ENCODE measurements at regions not wholly inside any gene's neighbourhood (a gene's known extent, or its start where the extent isn't known, plus 50 kb on each side); places are given as distances from the start of the nearest gene placed in this dataset.

- no peaks in the 10 kb centered on the region for H3K9me3 ChIP-seq
- DNase-seq (ENCODE audit: low spot score): no peak
- TF ChIP-seq CTCF (IDR thresholded peaks at IDR 0.05): no peak
Measured at GRCh38 chr3:83048556-83048955, 1287.1 kb upstream of the GBE1 start.

GRCh38 chr3:83039422-83039821 is 1278.0 kb upstream of the GBE1 start:
- Histone ChIP-seq H3K4me3 (no peak overlapping the region), H3K27ac (peak overlapping the region in 1 of 2 donors; percentile 45), H3K9me3 (no peaks in the 10 kb centered on the region), H3K36me3 (no peaks in the 10 kb centered on the region), H3K4me1 (ENCODE audit: control insufficient read depth in 1 of 2, low read depth in 2 of 2) (peaks cover 0 to 10% of the 10 kb centered on the region in 2 donors), H3K27me3 (replicated peaks; ENCODE audit: insufficient read depth) (no peaks in the 10 kb centered on the region)
- DNase-seq (ENCODE audit: low spot score): no peak
- ATAC-seq (ENCODE audit: insufficient number of reproducible peaks, low FRiP score, low read depth): peak; percentile 70
- TF ChIP-seq CTCF (IDR thresholded peaks at IDR 0.05): no peak

More at GRCh38 chr3:83048556-83048955, 1287.1 kb upstream of the GBE1 start:
- Histone ChIP-seq H3K36me3 (no peaks in the 10 kb centered on the region), H3K4me3 (no peak overlapping the region), H3K4me1 (ENCODE audit: control insufficient read depth in 1 of 2, low read depth in 2 of 2) (no peaks in the 10 kb centered on the region), H3K27me3 (replicated peaks; ENCODE audit: insufficient read depth) (no peaks in the 10 kb centered on the region), H3K27ac (no peak overlapping the region)
- ATAC-seq (ENCODE audit: insufficient number of reproducible peaks, low FRiP score, low read depth): no peak

GRCh38 chr3:83035704-83036010 is 1274.2 kb upstream of the GBE1 start:
- no peak overlapping the region for H3K4me3 ChIP-seq
- no peak for TF ChIP-seq CTCF (IDR thresholded peaks at IDR 0.05)
- no peak for DNase-seq (ENCODE audit: low spot score)
- no peaks in the 10 kb centered on the region for H3K9me3 ChIP-seq
- H3K27me3 ChIP-seq (replicated peaks; ENCODE audit: insufficient read depth): no peaks in the 10 kb centered on the region
- H3K4me1 ChIP-seq (ENCODE audit: control insufficient read depth in 1 of 2, low read depth in 2 of 2): peaks cover 7 to 21% of the 10 kb centered on the region in 2 donors
- H3K27ac ChIP-seq: no peak overlapping the region
- ATAC-seq (ENCODE audit: insufficient number of reproducible peaks, low FRiP score, low read depth): no peak
- H3K36me3 ChIP-seq: no peaks in the 10 kb centered on the region

GRCh38 chr3:83034806-83035703 is 1273.6 kb upstream of the GBE1 start:
- ATAC-seq (ENCODE audit: insufficient number of reproducible peaks, low FRiP score, low read depth): no peak

GRCh38 chr3:83033133-83033532 is 1271.7 kb upstream of the GBE1 start:
- DNase-seq (ENCODE audit: low spot score) (no peak), ATAC-seq (ENCODE audit: insufficient number of reproducible peaks, low FRiP score, low read depth) (no peak)
- H3K4me1 ChIP-seq (ENCODE audit: control insufficient read depth in 1 of 2, low read depth in 2 of 2): peaks cover 7 to 11% of the 10 kb centered on the region in 2 donors
- no peak overlapping the region for H3K27ac ChIP-seq
- H3K9me3 ChIP-seq: no peaks in the 10 kb centered on the region
- no peak overlapping the region for H3K4me3 ChIP-seq
- TF ChIP-seq CTCF (IDR thresholded peaks at IDR 0.05): no peak
- H3K27me3 ChIP-seq (replicated peaks; ENCODE audit: insufficient read depth): no peaks in the 10 kb centered on the region
- H3K36me3 ChIP-seq: no peaks in the 10 kb centered on the region

More at GRCh38 chr3:83034806-83035703, 1273.6 kb upstream of the GBE1 start:
- Histone ChIP-seq H3K4me3 (no peak overlapping the region), H3K27me3 (replicated peaks; ENCODE audit: insufficient read depth) (no peaks in the 10 kb centered on the region), H3K36me3 (no peaks in the 10 kb centered on the region), H3K4me1 (ENCODE audit: control insufficient read depth in 1 of 2, low read depth in 2 of 2) (peaks cover 7 to 18% of the 10 kb centered on the region in 2 donors), H3K27ac (no peak overlapping the region), H3K9me3 (no peaks in the 10 kb centered on the region)
- no peak for TF ChIP-seq CTCF (IDR thresholded peaks at IDR 0.05)
- DNase-seq (ENCODE audit: low spot score): no peak

Measured in thoracic aorta (tissue), 2 donors.